ENCODE measurements at regions not wholly inside any gene's neighbourhood (a gene's known extent, or its start where the extent isn't known, plus 50 kb on each side); places are given as distances from the start of the nearest gene placed in this dataset.

DNA sequence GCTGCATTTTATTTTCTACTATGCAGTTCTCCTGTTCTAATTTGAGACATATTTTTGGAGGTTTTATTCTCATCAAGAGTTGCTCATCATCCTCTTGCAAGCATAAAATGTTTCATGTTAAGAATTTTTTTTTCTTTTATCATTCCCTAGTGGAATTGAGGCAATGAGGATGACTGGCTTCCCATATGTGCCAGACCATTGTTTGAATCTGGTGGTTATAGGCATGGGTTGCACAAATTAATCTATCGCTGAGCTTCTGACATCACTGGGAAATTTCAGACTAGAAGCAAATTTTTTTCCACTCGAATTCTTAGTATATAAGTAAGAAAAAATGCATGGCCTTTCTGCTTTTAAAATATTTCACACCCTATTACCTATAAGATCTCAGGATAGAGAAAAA lies 279.1 kb upstream of the PLSCR5 start:
- TF ChIP-seq CTCF (conservative IDR thresholded peaks at IDR 0.05; ENCODE audit: low read length) (no peak), EZH2phosphoT487 (IDR thresholded peaks at IDR 0.05; ENCODE audit: borderline replicate concordance, low read depth, low read length) (no peak)
- no peaks in the 10 kb centered on the region for H3K79me2 ChIP-seq (ENCODE audit: insufficient read depth, low read depth, low read length)
- no peaks in the 10 kb centered on the region for H3K4me1 ChIP-seq (ENCODE audit: insufficient read depth, low read length, poor library complexity, severe bottlenecking)
- intact Hi-C loops (cut with micrococcal nuclease; ENCODE audit: unreplicated experiment): no loop called here
- H3K27ac ChIP-seq (ENCODE audit: low read depth, low read length, poor library complexity, severe bottlenecking): no peak overlapping the region
- H2AFZ ChIP-seq (ENCODE audit: low read length): no peak overlapping the region
- no peak overlapping the region for H3K4me3 ChIP-seq (ENCODE audit: low read depth, low read length, poor library complexity, severe bottlenecking)
- ChIA-PET POLR2A (no interaction called here), CTCF (ENCODE audit: unreplicated experiment) (no interaction called here)
- no peak overlapping the region for H3K4me2 ChIP-seq (ENCODE audit: low read length)
- no peaks in the 10 kb centered on the region for H3K9me2 ChIP-seq (ENCODE audit: insufficient read depth, low read length)
- BruUV-seq (replicated peaks): no TSS peak
- no peak for DNase-seq (ENCODE audit: low spot score)
- H3K9me3 ChIP-seq (ENCODE audit: low read length): no peaks in the 10 kb centered on the region
- H4K20me1 ChIP-seq (ENCODE audit: insufficient read depth, low read length): no peaks in the 10 kb centered on the region; the same call in 1 of the 2 replicates
- H3K36me3 ChIP-seq (ENCODE audit: insufficient read depth, low read length): no peaks in the 10 kb centered on the region

DNA sequence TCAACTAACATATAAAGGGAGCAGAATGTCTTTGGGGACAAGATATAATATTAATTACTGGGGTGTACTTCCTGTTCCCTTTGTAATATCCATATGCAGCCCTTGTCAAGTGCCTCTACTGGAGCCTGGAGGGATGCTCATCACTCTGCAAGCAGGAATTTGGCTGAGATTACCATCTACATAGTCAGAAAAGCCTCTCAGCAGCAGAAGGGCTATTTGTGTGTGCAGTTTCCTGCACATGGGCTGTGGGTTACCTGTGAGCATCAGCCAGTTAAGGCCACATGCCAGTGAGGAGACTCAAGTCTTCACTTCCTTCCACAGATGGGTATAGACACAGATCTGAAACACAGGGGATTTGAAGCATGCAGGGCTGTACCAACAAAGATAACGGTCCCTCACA lies 278.1 kb upstream of the PLSCR5 start:
- BruUV-seq (replicated peaks): no TSS peak

More for the DNA sequence above, 278.1 kb upstream of the PLSCR5 start:
- CTCF ChIA-PET (ENCODE audit: unreplicated experiment): no interaction called here
- TF ChIP-seq EZH2phosphoT487 (IDR thresholded peaks at IDR 0.05; ENCODE audit: borderline replicate concordance, low read depth, low read length): no peak
- TF ChIP-seq CTCF (conservative IDR thresholded peaks at IDR 0.05; ENCODE audit: low read length): no peak
- POLR2A ChIA-PET: no interaction called here
- H3K79me2 ChIP-seq (ENCODE audit: insufficient read depth, low read depth, low read length): no peaks in the 10 kb centered on the region
- H2AFZ ChIP-seq (ENCODE audit: low read length): no peak overlapping the region
- no peaks in the 10 kb centered on the region for H4K20me1 ChIP-seq (ENCODE audit: insufficient read depth, low read length)
- intact Hi-C loops (cut with micrococcal nuclease; ENCODE audit: unreplicated experiment): no loop called here
- H3K4me3 ChIP-seq (ENCODE audit: low read depth, low read length, poor library complexity, severe bottlenecking): no peak overlapping the region
- H3K36me3 ChIP-seq (ENCODE audit: insufficient read depth, low read length): no peaks in the 10 kb centered on the region
- no peaks in the 10 kb centered on the region for H3K4me1 ChIP-seq (ENCODE audit: insufficient read depth, low read length, poor library complexity, severe bottlenecking)
- DNase-seq (ENCODE audit: low spot score): no peak
- H3K27ac ChIP-seq (ENCODE audit: low read depth, low read length, poor library complexity, severe bottlenecking): no peak overlapping the region
- no peaks in the 10 kb centered on the region for H3K9me2 ChIP-seq (ENCODE audit: insufficient read depth, low read length)
- H3K9me3 ChIP-seq (ENCODE audit: low read length): no peaks in the 10 kb centered on the region
- no peak overlapping the region for H3K4me2 ChIP-seq (ENCODE audit: low read length)

All from OCI-LY7 (cell line).